GM19372 (cell line): ENCODE measurements at regions not wholly inside any gene's neighbourhood (a gene's known extent, or its start where the extent isn't known, plus 50 kb on each side); places are given as distances from the start of the nearest gene placed in this dataset.

Experiments
- ATAC-seq: cut with Tn5 transposase; IDR thresholded peaks from one replicate; pipeline ENCODE4 v1.9.1; 2021; ENCODE audit warnings: mild to moderate bottlenecking, low read depth, moderate library complexity; ENCODE audit not compliant: unreplicated experiment

- ATAC-seq = no peak
Observed at GRCh38 chr3:66592016-66592761, 91.4 kb upstream of the LRIG1 start.

GRCh38 chr3:66592927-66593625 is 92.3 kb upstream of the LRIG1 start:
- no peak for ATAC-seq

GRCh38 chr3:66593978-66594377 is 93.2 kb upstream of the LRIG1 start:
- ATAC-seq = no peak

GRCh38 chr3:66597308-66597863 is 96.6 kb upstream of the LRIG1 start:
- no peak for ATAC-seq

- ATAC-seq = no peak
Observed at GRCh38 chr3:66598168-66598567, 97.3 kb upstream of the LRIG1 start.

GRCh38 chr3:66602237-66602636 is 101.4 kb upstream of the LRIG1 start:
- no peak for ATAC-seq

- no peak for ATAC-seq
Observed at GRCh38 chr3:66602691-66603090, 101.9 kb upstream of the LRIG1 start.

- ATAC-seq = no peak
Observed at GRCh38 chr3:66603151-66603611, 102.4 kb upstream of the LRIG1 start.

- no peak for ATAC-seq
Observed at GRCh38 chr3:66604481-66604880, 103.7 kb upstream of the LRIG1 start.

- ATAC-seq = no peak
Observed at GRCh38 chr3:66606126-66606525, 105.3 kb upstream of the LRIG1 start.

GRCh38 chr3:66606868-66607267 is 106.0 kb upstream of the LRIG1 start:
- ATAC-seq = no peak

- no peak for ATAC-seq
Observed at GRCh38 chr3:66609660-66610561, 109.1 kb upstream of the LRIG1 start.

GRCh38 chr3:66610562-66610909 is 109.7 kb upstream of the LRIG1 start:
- ATAC-seq = no peak

GRCh38 chr3:66615643-66616301 is 115.0 kb upstream of the LRIG1 start:
- ATAC-seq = no peak

- no peak for ATAC-seq
Observed at GRCh38 chr3:66617351-66617750, 116.5 kb upstream of the LRIG1 start.

- ATAC-seq = no peak
Observed at GRCh38 chr3:66618066-66618465, 117.2 kb upstream of the LRIG1 start.

GRCh38 chr3:66620296-66620695 is 119.5 kb upstream of the LRIG1 start:
- ATAC-seq = no peak

GRCh38 chr3:66622756-66623457 is 122.1 kb upstream of the LRIG1 start:
- ATAC-seq = no peak

- ATAC-seq = no peak
Observed at GRCh38 chr3:66625505-66626216, 124.8 kb upstream of the LRIG1 start.
